LNCaP clone FGC (cell line): ENCODE measurements at regions not wholly inside any gene's neighbourhood (a gene's known extent, or its start where the extent isn't known, plus 50 kb on each side); places are given as distances from the start of the nearest gene placed in this dataset.

ENCODE experiments used
- DNase-seq: peaks from one replicate; pipeline ENCODE4 v3.0.0-alpha.2; 2011; ENCODE audit warnings: low read depth
- H3K4me3 ChIP-seq: 2 replicates; pipeline ENCODE4 v1.5.1; 2011; ENCODE audit warnings: mild to moderate bottlenecking, low read depth, low read length, control low read depth
- TF ChIP-seq, protein P1 (sequence below): IDR thresholded peaks from 2 replicates; pipeline ENCODE4 v1.5.1; 2012; ENCODE audit warnings: mild to moderate bottlenecking; ENCODE audit not compliant: control insufficient read depth, insufficient read depth; ENCODE audit errors: extremely low read depth

DNA sequence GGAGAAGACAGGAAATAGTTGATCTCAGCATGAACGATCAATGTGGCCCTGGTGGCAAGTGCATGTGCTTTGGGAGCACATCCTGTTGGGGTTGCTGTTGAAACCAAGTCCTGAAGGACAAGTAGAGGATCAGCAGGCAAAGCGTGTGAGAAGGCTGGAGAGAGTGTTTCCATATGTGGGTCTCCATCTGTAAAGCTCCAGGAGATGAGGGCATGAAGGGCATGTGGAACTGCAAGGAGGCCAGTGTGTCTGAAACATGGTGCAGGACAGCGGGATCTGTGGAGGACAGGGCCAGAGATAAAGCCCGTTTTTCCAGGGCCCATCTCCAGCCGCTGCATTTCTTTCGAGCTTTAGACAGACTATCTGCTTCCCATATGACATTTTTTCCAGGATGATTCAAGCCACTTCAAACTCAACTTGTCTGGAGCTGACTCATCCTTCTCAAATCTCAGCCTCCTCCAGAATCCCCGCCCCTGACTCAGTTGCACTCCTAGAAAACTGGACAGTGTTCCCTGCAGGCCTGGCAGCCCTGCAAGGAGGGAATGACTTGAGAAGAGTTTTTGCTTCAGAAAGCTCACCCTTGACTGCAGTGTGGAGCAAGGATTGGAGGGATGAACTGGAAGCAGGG lies 226.1 kb downstream of the VAPA start:
- DNase-seq = no peak

DNA sequence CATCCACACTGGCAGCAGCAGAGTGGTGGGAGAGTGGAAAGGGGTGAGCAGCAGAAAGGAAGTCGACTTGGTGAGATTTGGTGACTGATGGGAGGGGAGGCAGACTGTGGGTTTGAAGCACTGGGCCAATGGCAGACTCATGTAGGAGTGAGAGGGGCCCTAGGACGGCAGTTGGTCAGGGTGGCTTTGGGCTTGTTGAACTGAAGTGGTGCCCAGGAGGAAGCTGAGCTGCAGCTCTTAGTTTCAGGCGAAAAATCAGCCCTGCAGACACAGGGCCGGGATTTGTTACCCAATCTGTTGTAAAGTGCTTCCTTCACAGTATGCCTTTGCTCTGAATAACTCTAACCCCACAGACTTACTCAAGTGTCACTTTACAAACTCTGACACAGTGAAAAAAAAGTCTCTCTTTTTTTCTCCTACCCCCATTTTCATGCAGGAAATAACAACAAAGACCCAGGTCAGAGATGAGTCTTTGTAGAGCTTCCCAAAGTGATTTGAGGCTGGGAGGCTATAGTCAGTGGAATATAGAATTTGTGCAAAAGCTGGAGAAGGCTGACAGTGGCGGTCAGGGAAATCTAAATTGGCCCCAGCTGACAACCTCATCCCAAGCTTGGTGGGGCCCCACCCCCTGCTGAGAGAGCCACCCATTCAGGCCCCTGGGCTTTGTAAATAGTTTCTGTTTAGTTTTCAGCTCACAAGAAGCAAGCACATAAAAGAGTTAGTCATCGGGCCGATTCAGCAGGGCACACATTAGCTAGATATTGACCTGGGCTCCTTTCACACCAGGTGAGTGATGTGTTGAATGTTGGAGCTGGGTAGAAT lies 226.9 kb downstream of the VAPA start:
- DNase-seq = no peak
- no peak overlapping the region for H3K4me3 ChIP-seq
- TF ChIP-seq, protein P1, sequence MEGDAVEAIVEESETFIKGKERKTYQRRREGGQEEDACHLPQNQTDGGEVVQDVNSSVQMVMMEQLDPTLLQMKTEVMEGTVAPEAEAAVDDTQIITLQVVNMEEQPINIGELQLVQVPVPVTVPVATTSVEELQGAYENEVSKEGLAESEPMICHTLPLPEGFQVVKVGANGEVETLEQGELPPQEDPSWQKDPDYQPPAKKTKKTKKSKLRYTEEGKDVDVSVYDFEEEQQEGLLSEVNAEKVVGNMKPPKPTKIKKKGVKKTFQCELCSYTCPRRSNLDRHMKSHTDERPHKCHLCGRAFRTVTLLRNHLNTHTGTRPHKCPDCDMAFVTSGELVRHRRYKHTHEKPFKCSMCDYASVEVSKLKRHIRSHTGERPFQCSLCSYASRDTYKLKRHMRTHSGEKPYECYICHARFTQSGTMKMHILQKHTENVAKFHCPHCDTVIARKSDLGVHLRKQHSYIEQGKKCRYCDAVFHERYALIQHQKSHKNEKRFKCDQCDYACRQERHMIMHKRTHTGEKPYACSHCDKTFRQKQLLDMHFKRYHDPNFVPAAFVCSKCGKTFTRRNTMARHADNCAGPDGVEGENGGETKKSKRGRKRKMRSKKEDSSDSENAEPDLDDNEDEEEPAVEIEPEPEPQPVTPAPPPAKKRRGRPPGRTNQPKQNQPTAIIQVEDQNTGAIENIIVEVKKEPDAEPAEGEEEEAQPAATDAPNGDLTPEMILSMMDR = no peak

More for the DNA sequence above, 226.1 kb downstream of the VAPA start:
- H3K4me3 ChIP-seq = no peak overlapping the region
- TF ChIP-seq, protein P1 = no peak

DNA sequence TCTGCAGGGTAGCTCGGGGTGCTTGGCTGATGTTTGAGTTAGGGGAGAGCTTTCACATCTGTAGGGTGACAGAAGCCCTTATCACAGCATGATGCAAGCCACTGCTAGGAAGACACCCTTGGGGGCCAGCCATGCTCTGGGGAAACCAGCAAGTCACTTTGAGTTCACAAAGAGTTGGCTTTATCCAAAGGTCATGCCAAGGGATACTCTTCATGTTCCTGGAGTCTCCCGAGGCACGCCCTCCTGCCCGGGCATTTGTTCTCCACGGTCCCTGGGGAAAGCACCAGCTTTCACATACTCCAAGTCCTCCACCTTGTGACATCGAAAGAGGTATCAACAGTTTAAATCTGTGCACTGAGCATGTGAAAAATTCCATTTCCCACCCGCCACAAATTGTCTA lies 227.7 kb downstream of the VAPA start:
- TF ChIP-seq, protein P1 = no peak
- DNase-seq = no peak
- no peak overlapping the region for H3K4me3 ChIP-seq

DNA sequence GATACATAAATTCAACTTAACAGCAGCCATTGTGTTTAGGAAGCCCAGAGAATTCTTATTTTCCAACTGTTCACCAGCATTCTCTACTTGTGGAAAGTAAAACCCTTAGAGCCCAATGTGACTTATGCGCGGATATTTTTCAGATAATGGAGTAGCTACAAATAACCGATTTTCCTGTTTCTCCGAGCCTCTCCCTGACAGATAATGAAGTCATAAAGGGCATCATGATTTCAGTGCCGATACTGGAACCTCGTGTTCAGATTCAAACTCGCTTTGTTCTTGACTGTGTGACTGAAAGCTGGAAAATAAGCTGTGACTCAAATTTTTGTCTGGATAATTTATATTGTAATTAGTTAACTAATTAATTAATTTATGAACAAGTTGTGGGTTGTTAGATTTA lies 228.2 kb downstream of the VAPA start:
- TF ChIP-seq, protein P1 = no peak
- H3K4me3 ChIP-seq = no peak overlapping the region

DNA sequence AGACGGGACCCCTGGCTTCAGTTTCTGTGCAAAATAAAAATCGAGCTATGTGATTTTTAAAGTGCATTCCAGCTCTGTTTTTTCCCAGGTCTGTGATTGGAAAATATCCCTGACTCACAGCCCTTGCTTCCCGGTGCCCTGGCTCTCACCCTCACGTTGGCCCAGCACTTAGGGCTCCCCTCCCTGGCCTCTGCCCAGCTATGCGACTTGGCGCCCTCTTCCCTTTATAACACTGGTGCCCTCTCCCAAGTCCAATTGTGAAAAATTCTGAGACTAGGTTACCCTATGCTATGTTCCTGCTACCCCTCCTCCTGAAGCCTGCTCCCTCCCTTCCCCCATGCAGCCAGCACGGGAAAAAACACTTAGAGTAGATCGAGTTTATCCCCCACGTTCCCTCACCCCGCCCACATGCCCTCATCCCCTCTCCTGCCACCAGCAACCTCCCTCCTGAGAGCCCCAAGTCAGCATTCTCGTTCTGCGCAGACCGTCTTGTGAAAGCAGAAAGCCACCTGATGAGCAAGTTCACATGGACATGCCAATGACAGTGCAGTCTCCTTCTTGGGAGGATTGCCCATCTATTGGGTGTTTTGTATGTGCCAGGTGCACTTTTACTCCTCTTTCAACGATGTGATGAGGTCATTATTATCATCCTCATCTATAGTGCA lies 228.8 kb downstream of the VAPA start:
- no peak for DNase-seq
- H3K4me3 ChIP-seq = no peak overlapping the region
- TF ChIP-seq, protein P1 = no peak

More for the DNA sequence above, 228.2 kb downstream of the VAPA start:
- DNase-seq = no peak

DNA sequence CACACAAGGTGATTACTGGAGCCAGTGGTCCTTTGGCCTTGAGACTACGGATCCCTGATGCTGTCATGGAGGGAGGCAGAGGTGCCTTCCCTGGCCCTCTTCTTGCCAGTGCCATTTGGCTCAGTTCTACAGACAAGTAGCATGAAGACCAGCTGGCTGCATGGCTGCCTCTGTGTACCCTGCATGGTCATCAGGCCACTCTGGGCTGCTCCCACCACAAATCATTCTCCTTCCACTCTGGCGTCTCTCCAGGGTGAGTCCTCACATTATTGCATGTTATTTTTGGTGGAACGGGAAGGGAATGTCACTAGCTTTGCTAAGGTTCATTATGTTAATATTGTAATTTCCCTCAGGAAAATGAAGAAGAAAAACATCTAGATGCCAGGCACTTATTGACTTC lies 229.8 kb downstream of the VAPA start:
- DNase-seq = no peak
- TF ChIP-seq, protein P1 = no peak
- H3K4me3 ChIP-seq = no peak overlapping the region
